ENCODE measurements at regions not wholly inside any gene's neighbourhood (a gene's known extent, or its start where the extent isn't known, plus 50 kb on each side); places are given as distances from the start of the nearest gene placed in this dataset.
A peak's percentile ranks its signal among the peaks of the same experiment; 100 is the strongest.
"Not testable (repeated sequence)": the region's sequence is repeated elsewhere in the genome, so short reads cannot be mapped to it uniquely, and the experiment has no call there.

- no peak for DNase-seq
Measured at GRCh38 chr4:92012899-92013867, 290.6 kb upstream of the GRID2 start.

GRCh38 chr4:92014067-92014466 is 289.7 kb upstream of the GRID2 start:
- no peak for DNase-seq

GRCh38 chr4:92021203-92021602 is 282.6 kb upstream of the GRID2 start:
- DNase-seq: no peak

- no peak for DNase-seq
Measured at GRCh38 chr4:92021788-92022187, 282.0 kb upstream of the GRID2 start.

GRCh38 chr4:92028830-92029229 is 274.9 kb upstream of the GRID2 start:
- DNase-seq: not testable (repeated sequence)

GRCh38 chr4:92031825-92032224 is 271.9 kb upstream of the GRID2 start:
- no peak for DNase-seq

- DNase-seq: no peak
Measured at GRCh38 chr4:92035666-92036065, 268.1 kb upstream of the GRID2 start.

GRCh38 chr4:92045718-92046117 is 258.0 kb upstream of the GRID2 start:
- DNase-seq: no peak

GRCh38 chr4:92047209-92047875 is 256.4 kb upstream of the GRID2 start:
- DNase-seq: peak; percentile 5

- DNase-seq: no peak
Measured at GRCh38 chr4:92050875-92051274, 252.9 kb upstream of the GRID2 start.

- DNase-seq: no peak
Measured at GRCh38 chr4:92059615-92060014, 244.2 kb upstream of the GRID2 start.

- DNase-seq: no peak
Measured at GRCh38 chr4:92060333-92060732, 243.4 kb upstream of the GRID2 start.

- DNase-seq: no peak
Measured at GRCh38 chr4:92064574-92064973, 239.2 kb upstream of the GRID2 start.

- DNase-seq: no peak
Measured at GRCh38 chr4:92066485-92066884, 237.3 kb upstream of the GRID2 start.

- DNase-seq: no peak
Measured at GRCh38 chr4:92071587-92071986, 232.2 kb upstream of the GRID2 start.

GRCh38 chr4:92074839-92075238 is 228.9 kb upstream of the GRID2 start:
- no peak for DNase-seq

- DNase-seq: no peak
Measured at GRCh38 chr4:92090887-92091286, 212.9 kb upstream of the GRID2 start.

- DNase-seq: no peak
Measured at GRCh38 chr4:92091335-92091734, 212.4 kb upstream of the GRID2 start.

GRCh38 chr4:92099861-92100260 is 203.9 kb upstream of the GRID2 start:
- no peak for DNase-seq

- no peak for DNase-seq
Measured at GRCh38 chr4:92100975-92101374, 202.8 kb upstream of the GRID2 start.

- no peak for DNase-seq
Measured at GRCh38 chr4:92101737-92102172, 202.0 kb upstream of the GRID2 start.

- no peak for DNase-seq
Measured at GRCh38 chr4:92104506-92104905, 199.3 kb upstream of the GRID2 start.

- DNase-seq: no peak
Measured at GRCh38 chr4:92106816-92107215, 196.9 kb upstream of the GRID2 start.

Measured in renal pelvis (tissue), 1 donor.